ENCODE measurements at regions not wholly inside any gene's neighbourhood (a gene's known extent, or its start where the extent isn't known, plus 50 kb on each side); places are given as distances from the start of the nearest gene placed in this dataset.
A peak's percentile ranks its signal among the peaks of the same experiment; 100 is the strongest.
"Not testable (repeated sequence)": the region's sequence is repeated elsewhere in the genome, so short reads cannot be mapped to it uniquely, and the experiment has no call there.

GRCh38 chr17:64736804-64737492, 74.8 kb upstream of the SMURF2 start:
- no peaks in the 10 kb centered on the region for H3K9me3 Mint-ChIP-seq
- H3K4me3 Mint-ChIP-seq: no peak overlapping the region
- no peaks in the 10 kb centered on the region for H3K27me3 Mint-ChIP-seq (ENCODE audit: low read depth)
- peak; percentile 32 for DNase-seq
- H3K36me3 Mint-ChIP-seq (ENCODE audit: insufficient read depth): no peaks in the 10 kb centered on the region
- peaks cover 6% of the 10 kb centered on the region for H3K4me1 Mint-ChIP-seq (ENCODE audit: low read depth)
- peak; percentile 69 to 72 for ATAC-seq

- H3K36me3 Mint-ChIP-seq (ENCODE audit: insufficient read depth): no peaks in the 10 kb centered on the region
Observed at GRCh38 chr17:64732336-64733006, 70.4 kb upstream of the SMURF2 start.

GRCh38 chr17:64730023-64730422, 67.9 kb upstream of the SMURF2 start:
- not testable (repeated sequence) for ATAC-seq; H3K36me3 Mint-ChIP-seq (ENCODE audit: insufficient read depth); DNase-seq; H3K4me3 Mint-ChIP-seq; H3K9me3 Mint-ChIP-seq; H3K27me3 Mint-ChIP-seq (ENCODE audit: low read depth); H3K4me1 Mint-ChIP-seq (ENCODE audit: low read depth)

More at GRCh38 chr17:64732336-64733006, 70.4 kb upstream of the SMURF2 start:
- ATAC-seq (no peak), DNase-seq (no peak)
- H3K9me3 Mint-ChIP-seq: no peaks in the 10 kb centered on the region
- no peak overlapping the region for H3K4me3 Mint-ChIP-seq
- H3K27me3 Mint-ChIP-seq (ENCODE audit: low read depth): no peaks in the 10 kb centered on the region
- peaks cover 5% of the 10 kb centered on the region for H3K4me1 Mint-ChIP-seq (ENCODE audit: low read depth)

- Mint-ChIP-seq H3K9me3 (no peaks in the 10 kb centered on the region), H3K27me3 (ENCODE audit: low read depth) (no peaks in the 10 kb centered on the region), H3K36me3 (ENCODE audit: insufficient read depth) (no peaks in the 10 kb centered on the region), H3K4me1 (ENCODE audit: low read depth) (no peaks in the 10 kb centered on the region), H3K4me3 (no peak overlapping the region)
- ATAC-seq (no peak), DNase-seq (no peak)
Observed at GRCh38 chr17:64729201-64729600, 67.1 kb upstream of the SMURF2 start.

GRCh38 chr17:64728041-64728695, 66.1 kb upstream of the SMURF2 start:
- Mint-ChIP-seq H3K9me3 (no peaks in the 10 kb centered on the region), H3K4me3 (no peak overlapping the region)
- no peak for ATAC-seq

GRCh38 chr17:64726025-64726424, 63.9 kb upstream of the SMURF2 start:
- H3K27me3 Mint-ChIP-seq (ENCODE audit: low read depth); H3K36me3 Mint-ChIP-seq (ENCODE audit: insufficient read depth); ATAC-seq; DNase-seq; H3K4me1 Mint-ChIP-seq (ENCODE audit: low read depth); H3K9me3 Mint-ChIP-seq; H3K4me3 Mint-ChIP-seq: not testable (repeated sequence)

More at GRCh38 chr17:64728041-64728695, 66.1 kb upstream of the SMURF2 start:
- H3K27me3 Mint-ChIP-seq (ENCODE audit: low read depth): no peaks in the 10 kb centered on the region
- no peak for DNase-seq
- no peaks in the 10 kb centered on the region for H3K36me3 Mint-ChIP-seq (ENCODE audit: insufficient read depth)
- H3K4me1 Mint-ChIP-seq (ENCODE audit: low read depth): no peaks in the 10 kb centered on the region

- not testable (repeated sequence) for H3K36me3 Mint-ChIP-seq (ENCODE audit: insufficient read depth); H3K4me3 Mint-ChIP-seq; H3K27me3 Mint-ChIP-seq (ENCODE audit: low read depth); ATAC-seq; H3K4me1 Mint-ChIP-seq (ENCODE audit: low read depth); H3K9me3 Mint-ChIP-seq; DNase-seq
Observed at GRCh38 chr17:64724246-64724645, 62.1 kb upstream of the SMURF2 start.

GRCh38 chr17:64723781-64724180, 61.7 kb upstream of the SMURF2 start:
- Mint-ChIP-seq H3K4me1 (ENCODE audit: low read depth) (no peaks in the 10 kb centered on the region), H3K36me3 (ENCODE audit: insufficient read depth) (no peaks in the 10 kb centered on the region), H3K4me3 (no peak overlapping the region), H3K27me3 (ENCODE audit: low read depth) (no peaks in the 10 kb centered on the region), H3K9me3 (no peaks in the 10 kb centered on the region)
- DNase-seq: no peak
- no peak for ATAC-seq

- not testable (repeated sequence) for H3K27me3 Mint-ChIP-seq (ENCODE audit: low read depth); H3K4me1 Mint-ChIP-seq (ENCODE audit: low read depth); DNase-seq; H3K36me3 Mint-ChIP-seq (ENCODE audit: insufficient read depth); H3K4me3 Mint-ChIP-seq; H3K9me3 Mint-ChIP-seq; ATAC-seq
Observed at GRCh38 chr17:64721556-64721955, 59.4 kb upstream of the SMURF2 start.

- DNase-seq; H3K27me3 Mint-ChIP-seq (ENCODE audit: low read depth): not testable (repeated sequence)
Observed at GRCh38 chr17:64720253-64720652, 58.1 kb upstream of the SMURF2 start.

GRCh38 chr17:64719517-64719916, 57.4 kb upstream of the SMURF2 start:
- not testable (repeated sequence) for H3K9me3 Mint-ChIP-seq; ATAC-seq; H3K36me3 Mint-ChIP-seq (ENCODE audit: insufficient read depth)

More at GRCh38 chr17:64720253-64720652, 58.1 kb upstream of the SMURF2 start:
- ATAC-seq; H3K4me3 Mint-ChIP-seq; H3K9me3 Mint-ChIP-seq; H3K4me1 Mint-ChIP-seq (ENCODE audit: low read depth); H3K36me3 Mint-ChIP-seq (ENCODE audit: insufficient read depth): not testable (repeated sequence)

GRCh38 chr17:64718816-64719215, 56.7 kb upstream of the SMURF2 start:
- H3K36me3 Mint-ChIP-seq (ENCODE audit: insufficient read depth); H3K27me3 Mint-ChIP-seq (ENCODE audit: low read depth); H3K9me3 Mint-ChIP-seq; DNase-seq; ATAC-seq; H3K4me3 Mint-ChIP-seq; H3K4me1 Mint-ChIP-seq (ENCODE audit: low read depth): not testable (repeated sequence)

More at GRCh38 chr17:64719517-64719916, 57.4 kb upstream of the SMURF2 start:
- DNase-seq; H3K27me3 Mint-ChIP-seq (ENCODE audit: low read depth); H3K4me3 Mint-ChIP-seq; H3K4me1 Mint-ChIP-seq (ENCODE audit: low read depth): not testable (repeated sequence)

- no peaks in the 10 kb centered on the region for H3K36me3 Mint-ChIP-seq (ENCODE audit: insufficient read depth)
- peaks cover 16% of the 10 kb centered on the region for H3K4me1 Mint-ChIP-seq (ENCODE audit: low read depth)
- DNase-seq: no peak
- H3K27me3 Mint-ChIP-seq (ENCODE audit: low read depth): no peaks in the 10 kb centered on the region
- no peak for ATAC-seq
- no peak overlapping the region for H3K4me3 Mint-ChIP-seq
- no peaks in the 10 kb centered on the region for H3K9me3 Mint-ChIP-seq
Observed at GRCh38 chr17:64718058-64718457, 56.0 kb upstream of the SMURF2 start.

- not testable (repeated sequence) for H3K4me3 Mint-ChIP-seq; H3K36me3 Mint-ChIP-seq (ENCODE audit: insufficient read depth); ATAC-seq; H3K9me3 Mint-ChIP-seq; H3K27me3 Mint-ChIP-seq (ENCODE audit: low read depth); DNase-seq
- H3K4me1 Mint-ChIP-seq (ENCODE audit: low read depth): peaks cover 28% of the 10 kb centered on the region
Observed at GRCh38 chr17:64716496-64716895, 54.4 kb upstream of the SMURF2 start.

- peak overlapping the region; percentile 76 for H3K4me3 Mint-ChIP-seq
- not testable (repeated sequence) for H3K36me3 Mint-ChIP-seq (ENCODE audit: insufficient read depth); H3K9me3 Mint-ChIP-seq; DNase-seq; H3K27me3 Mint-ChIP-seq (ENCODE audit: low read depth)
- ATAC-seq: peak in 1 of 2 donors; percentile 37
- peaks cover 52% of the 10 kb centered on the region for H3K4me1 Mint-ChIP-seq (ENCODE audit: low read depth)
Observed at GRCh38 chr17:64713786-64714185, 51.7 kb upstream of the SMURF2 start.

Data from activated T-cell treated with anti-CD3 and anti-CD28 coated beads, Interleukin-2, amount 50 U/mL, for 4 hours (primary cell).